GM13977 (cell line): ENCODE measurements at regions not wholly inside any gene's neighbourhood (a gene's known extent, or its start where the extent isn't known, plus 50 kb on each side); places are given as distances from the start of the nearest gene placed in this dataset.

Experiments used
- DNase-seq: peaks from one replicate; pipeline ENCODE4 v3.0.0; 2012; ENCODE audit warnings: low spot score
- CTCF ChIP-seq: IDR thresholded peaks from 2 replicates; pipeline ENCODE4 v1.5.1; 2012; ENCODE audit warnings: mild to moderate bottlenecking, control low read depth; ENCODE audit not compliant: insufficient read depth; ENCODE audit errors: extremely low read depth, missing control alignments
- in situ Hi-C: fragments of 300-500 bp; cut with MboI; formaldehyde crosslinking; loops from one replicate; pipeline ENCODE4 v1.12.0; 2022; ENCODE audit warnings: low sequenced_read_pairs, low pct_unique_long_range_greater_than_20kb, mixed read lengths, inconsistent platforms; ENCODE audit not compliant: unreplicated experiment

- in situ Hi-C loops = no loop called here
- no peak for TF ChIP-seq CTCF
- DNase-seq = no peak
Measured at GRCh38 chr4:137427411-137427810, 104.9 kb downstream of the PCDH18 start.

GRCh38 chr4:137425281-137425680, 107.0 kb downstream of the PCDH18 start:
- no peak for DNase-seq
- no peak for TF ChIP-seq CTCF
- in situ Hi-C loops = no loop called here

GRCh38 chr4:137422666-137423065, 109.6 kb downstream of the PCDH18 start:
- no peak for TF ChIP-seq CTCF
- no peak for DNase-seq
- in situ Hi-C loops = no loop called here

GRCh38 chr4:137421796-137422195, 110.5 kb downstream of the PCDH18 start:
- in situ Hi-C loops = no loop called here
- no peak for TF ChIP-seq CTCF
- DNase-seq = no peak

GRCh38 chr4:137420901-137421396, 111.3 kb downstream of the PCDH18 start:
- in situ Hi-C loops = no loop called here
- no peak for TF ChIP-seq CTCF
- DNase-seq = no peak

- DNase-seq = no peak
- no peak for TF ChIP-seq CTCF
- in situ Hi-C loops = no loop called here
Measured at GRCh38 chr4:137417676-137418075, 114.6 kb downstream of the PCDH18 start.

- no peak for TF ChIP-seq CTCF
- in situ Hi-C loops = no loop called here
Measured at GRCh38 chr4:137414802-137415201, 117.5 kb downstream of the PCDH18 start.

More at GRCh38 chr4:137414802-137415201, 117.5 kb downstream of the PCDH18 start:
- no peak for DNase-seq
